Loucy (cell line): ENCODE measurements at regions not wholly inside any gene's neighbourhood (a gene's known extent, or its start where the extent isn't known, plus 50 kb on each side); places are given as distances from the start of the nearest gene placed in this dataset.

Experiments
- H2AFZ ChIP-seq: fragments of 200-600 bp; sonication (generic); 2 replicates; pipeline ENCODE4 v1.6.0; 2016; ENCODE audit warnings: antibody characterized with exemption, mild to moderate bottlenecking, low read length, moderate library complexity
- H3F3A ChIP-seq: fragments of 200-600 bp; 2 replicates; pipeline ENCODE4 v1.6.0; 2016; ENCODE audit warnings: antibody characterized with exemption, low read depth, mild to moderate bottlenecking
- H3K27me3 ChIP-seq: fragments of 200-600 bp; sonication (generic); 2 replicates; pipeline ENCODE4 v1.6.1; 2014; ENCODE audit warnings: low read length, mild to moderate bottlenecking; ENCODE audit not compliant: insufficient read depth, poor library complexity, severe bottlenecking
- H3K36me3 ChIP-seq: fragments of 200-600 bp; sonication (generic); 2 replicates; pipeline ENCODE4 v1.6.1; 2016; ENCODE audit warnings: low read length; ENCODE audit not compliant: insufficient read depth
- H3K4me1 ChIP-seq: fragments of 200-600 bp; sonication (generic); 2 replicates; pipeline ENCODE4 v1.5.1; 2014; ENCODE audit warnings: low read length, mild to moderate bottlenecking; ENCODE audit not compliant: insufficient read depth, poor library complexity, severe bottlenecking
- H3K4me2 ChIP-seq: fragments of 200-600 bp; sonication (generic); 2 replicates; pipeline ENCODE4 v1.6.0; 2014; ENCODE audit warnings: antibody characterized with exemption, low read length, low read depth, mild to moderate bottlenecking; ENCODE audit not compliant: poor library complexity, severe bottlenecking
- H3K4me3 ChIP-seq: fragments of 200-600 bp; sonication (generic); 2 replicates; pipeline ENCODE4 v1.5.1; 2014; ENCODE audit warnings: low read length, mild to moderate bottlenecking, mixed read lengths; ENCODE audit not compliant: poor library complexity, severe bottlenecking
- H3K79me2 ChIP-seq: fragments of 200-600 bp; sonication (generic); 2 replicates; pipeline ENCODE4 v1.6.1; 2014; ENCODE audit warnings: low read length; ENCODE audit not compliant: insufficient read depth
- H3K9ac ChIP-seq: fragments of 200-600 bp; sonication (generic); 2 replicates; pipeline ENCODE4 v1.6.0; 2014; ENCODE audit warnings: mild to moderate bottlenecking, low read depth, low read length, moderate library complexity; ENCODE audit not compliant: poor library complexity, severe bottlenecking
- H3K9me2 ChIP-seq: fragments of 200-600 bp; sonication (generic); replicated peaks from 2 replicates; pipeline ENCODE4 v1.6.1; 2016; ENCODE audit warnings: low read depth, low read length, mixed read lengths
- H3K9me3 ChIP-seq: fragments of 200-600 bp; sonication (generic); 2 replicates; pipeline ENCODE4 v1.6.1; 2014; ENCODE audit warnings: mild to moderate bottlenecking, antibody characterized with exemption, low read length, low read depth; ENCODE audit not compliant: insufficient read depth
- H4K20me1 ChIP-seq: fragments of 200-600 bp; sonication (generic); 2 replicates; pipeline ENCODE4 v1.6.0; 2014; ENCODE audit warnings: antibody characterized with exemption, low read length, mild to moderate bottlenecking; ENCODE audit not compliant: insufficient read depth, poor library complexity, severe bottlenecking
- CTCF ChIP-seq: fragments of 200-600 bp; sonication (generic); conservative IDR thresholded peaks from 2 replicates; pipeline ENCODE4 v1.5.1; 2014; ENCODE audit warnings: mild to moderate bottlenecking, antibody characterized with exemption, low read length
- EZH2phosphoT487 ChIP-seq: fragments of 200-600 bp; IDR thresholded peaks from 2 replicates; pipeline ENCODE4 v1.6.1; 2018; ENCODE audit warnings: antibody characterized with exemption, mild to moderate bottlenecking, moderate library complexity, borderline replicate concordance

DNA sequence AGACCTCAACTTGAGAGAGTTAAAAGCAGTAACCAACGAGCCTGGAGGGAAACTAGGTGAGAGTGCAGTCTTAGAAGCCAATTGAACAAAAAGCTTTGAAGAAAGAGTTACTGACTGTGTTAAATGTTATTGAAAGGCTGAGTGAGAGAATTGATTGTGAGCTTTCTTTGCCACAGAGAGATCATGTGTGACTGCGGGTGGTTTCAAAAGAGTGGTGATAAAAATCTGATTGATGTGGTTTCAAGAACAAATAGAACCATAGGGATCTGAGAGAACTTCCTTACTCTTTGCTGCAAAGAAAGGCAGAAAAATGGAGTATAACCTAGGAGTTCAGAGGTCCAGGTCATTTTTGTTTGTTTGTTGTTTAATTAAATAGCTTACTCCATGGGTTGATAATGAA lies 759.9 kb upstream of the ALCAM start:
- no peaks in the 10 kb centered on the region for H3K4me1 ChIP-seq

DNA sequence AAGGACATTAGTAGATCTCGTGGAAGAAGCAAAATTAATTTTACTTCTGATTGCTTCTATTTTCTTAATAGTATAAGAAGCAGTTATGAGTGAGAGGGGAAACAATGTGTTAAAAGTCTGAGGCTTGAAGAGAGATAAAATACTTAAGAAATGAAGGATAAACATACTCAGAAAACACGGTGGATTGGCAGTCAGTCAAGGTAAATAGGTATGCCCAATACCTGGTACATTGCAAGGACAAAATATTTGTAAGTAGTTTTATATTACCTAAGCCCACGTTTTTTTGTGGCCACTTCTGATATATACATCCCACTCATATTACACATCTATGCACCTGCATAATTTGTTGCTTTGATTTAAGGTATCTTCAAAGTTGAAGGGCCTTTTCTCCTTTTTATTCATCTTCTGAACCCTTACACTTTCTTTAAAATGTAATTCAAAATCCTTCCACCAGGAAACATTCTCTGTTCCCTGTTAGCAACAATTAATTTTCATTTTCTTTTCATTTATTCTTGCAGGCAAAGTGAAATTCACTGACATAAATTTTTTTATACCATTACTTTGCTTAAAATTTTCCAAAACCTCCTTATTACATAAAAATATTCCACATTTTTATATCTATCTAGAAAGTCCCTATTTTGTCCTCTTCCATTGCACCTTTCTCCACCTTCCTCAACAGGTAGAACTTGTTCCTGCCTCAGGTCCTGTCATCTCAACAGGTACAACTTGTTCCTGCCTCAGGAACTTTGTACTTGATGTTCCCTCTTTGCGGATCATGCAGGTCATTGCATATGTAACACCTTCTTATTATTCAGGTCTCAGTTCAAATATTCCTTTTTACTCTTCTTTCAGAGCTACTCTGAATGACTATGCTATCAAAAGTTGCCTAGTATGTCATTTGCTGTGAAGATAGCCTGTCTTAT lies 755.7 kb upstream of the ALCAM start:
- no peaks in the 10 kb centered on the region for H4K20me1 ChIP-seq
- H3F3A ChIP-seq: no peaks in the 10 kb centered on the region
- no peak overlapping the region for H3K4me3 ChIP-seq
- H3K79me2 ChIP-seq: no peaks in the 10 kb centered on the region
- no peak for TF ChIP-seq CTCF
- no peak for TF ChIP-seq EZH2phosphoT487
- H3K9me2 ChIP-seq: 0 out of 2 replicates have a peak, but pooled peaks cover 3% of the 10 kb centered on the region
- H3K4me1 ChIP-seq: no peaks in the 10 kb centered on the region
- H3K36me3 ChIP-seq: no peaks in the 10 kb centered on the region
- H3K27me3 ChIP-seq: no peaks in the 10 kb centered on the region
- no peak overlapping the region for H3K9ac ChIP-seq
- H3K9me3 ChIP-seq: no peaks in the 10 kb centered on the region
- H3K4me2 ChIP-seq: no peak overlapping the region
- no peak overlapping the region for H2AFZ ChIP-seq

More for the DNA sequence above, 759.9 kb upstream of the ALCAM start:
- Histone ChIP-seq H3K9me3 (no peaks in the 10 kb centered on the region), H3K36me3 (no peaks in the 10 kb centered on the region), H3K27me3 (no peaks in the 10 kb centered on the region), H3K79me2 (no peaks in the 10 kb centered on the region), H3K4me3 (no peak overlapping the region), H3K4me2 (no peak overlapping the region), H3K9me2 (no peaks in the 10 kb centered on the region), H3F3A (no peaks in the 10 kb centered on the region), H4K20me1 (no peaks in the 10 kb centered on the region), H2AFZ (no peak overlapping the region), H3K9ac (no peak overlapping the region)
- TF ChIP-seq CTCF (no peak), EZH2phosphoT487 (no peak)

DNA sequence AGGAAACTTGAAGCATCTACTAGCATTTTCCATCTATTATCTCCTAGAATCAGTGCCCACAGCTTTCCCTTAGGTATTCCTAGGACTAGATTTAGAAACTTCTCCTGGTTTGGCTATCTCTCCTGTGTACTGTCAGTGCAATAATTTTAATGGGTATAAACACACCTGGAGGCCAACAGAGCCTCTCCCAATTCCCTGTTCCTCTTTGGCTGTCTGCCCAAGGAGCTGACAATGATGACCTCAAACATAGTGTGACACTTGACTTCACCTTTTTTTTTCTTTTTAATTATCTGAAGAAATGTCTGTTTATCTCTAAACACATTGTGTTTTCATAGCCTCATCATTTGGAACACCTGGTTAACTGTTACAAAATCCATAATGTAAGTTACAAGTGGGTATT lies 754.5 kb upstream of the ALCAM start:
- 0 out of 2 replicates have a peak, but pooled peaks cover 3% of the 10 kb centered on the region for H3K9me2 ChIP-seq
- no peaks in the 10 kb centered on the region for H3K36me3 ChIP-seq
- no peaks in the 10 kb centered on the region for H3F3A ChIP-seq
- no peak overlapping the region for H3K9ac ChIP-seq
- no peak overlapping the region for H2AFZ ChIP-seq
- no peaks in the 10 kb centered on the region for H3K9me3 ChIP-seq
- no peak for TF ChIP-seq CTCF
- no peak for TF ChIP-seq EZH2phosphoT487
- no peaks in the 10 kb centered on the region for H3K27me3 ChIP-seq
- H3K4me1 ChIP-seq: no peaks in the 10 kb centered on the region
- no peak overlapping the region for H3K4me3 ChIP-seq
- H4K20me1 ChIP-seq: no peaks in the 10 kb centered on the region
- H3K4me2 ChIP-seq: no peak overlapping the region
- no peaks in the 10 kb centered on the region for H3K79me2 ChIP-seq
